ENCODE measurements at regions not wholly inside any gene's neighbourhood (a gene's known extent, or its start where the extent isn't known, plus 50 kb on each side); places are given as distances from the start of the nearest gene placed in this dataset.

DNA sequence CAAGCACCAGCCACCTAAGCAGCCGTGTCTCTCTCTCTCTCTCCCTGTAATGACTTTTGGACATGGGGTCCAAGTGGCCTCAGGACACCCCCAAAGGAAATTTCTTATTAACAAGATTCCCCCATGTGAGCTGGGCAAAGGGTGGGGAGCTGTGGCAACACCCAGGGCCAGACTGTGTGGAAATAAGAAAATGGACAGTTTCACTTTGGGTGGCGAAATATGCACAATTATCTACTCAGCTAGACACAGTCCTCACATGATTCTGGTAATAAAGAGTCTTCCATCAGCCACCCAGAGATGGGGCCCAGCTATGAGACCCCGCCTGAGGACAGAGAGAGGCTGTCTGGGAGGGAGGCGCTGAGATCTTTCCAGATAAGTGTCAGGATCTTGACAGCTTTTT, 96.8 kb upstream of the TPM1 start:
- ATAC-seq = no peak
- no peak for DNase-seq
- intact Hi-C loops (cut with DNase I) = loop anchor here in 1 of 2 donors (5.0 kb wide), 1 partner anchor 37 kb away; no protein-coding TSS in a partner anchor

DNA sequence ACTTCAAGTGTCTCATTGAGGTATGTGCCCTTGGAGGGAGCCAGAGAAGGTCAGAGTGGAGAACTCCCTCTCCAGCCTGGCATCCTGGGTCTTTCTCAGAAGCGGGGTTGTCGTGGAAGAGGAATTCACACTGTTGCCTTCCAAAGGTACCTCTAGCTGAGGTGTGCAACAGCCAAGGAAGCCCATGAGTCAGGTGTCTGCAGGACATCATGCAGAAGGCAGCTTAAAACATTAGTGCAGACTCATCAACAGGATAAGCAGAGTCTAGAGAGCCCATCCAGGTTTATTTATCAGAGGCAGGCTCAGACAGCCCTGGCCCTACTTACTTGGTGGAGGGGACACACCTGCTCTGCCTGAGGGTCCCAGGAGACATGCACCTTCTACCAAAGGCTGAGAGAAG, 95.6 kb upstream of the TPM1 start:
- ATAC-seq = no peak
- intact Hi-C loops (cut with DNase I) = loop anchor here in 1 of 2 donors (5.0 kb wide), 1 partner anchor 35 kb away; no protein-coding TSS in a partner anchor
- no peak for DNase-seq

DNA sequence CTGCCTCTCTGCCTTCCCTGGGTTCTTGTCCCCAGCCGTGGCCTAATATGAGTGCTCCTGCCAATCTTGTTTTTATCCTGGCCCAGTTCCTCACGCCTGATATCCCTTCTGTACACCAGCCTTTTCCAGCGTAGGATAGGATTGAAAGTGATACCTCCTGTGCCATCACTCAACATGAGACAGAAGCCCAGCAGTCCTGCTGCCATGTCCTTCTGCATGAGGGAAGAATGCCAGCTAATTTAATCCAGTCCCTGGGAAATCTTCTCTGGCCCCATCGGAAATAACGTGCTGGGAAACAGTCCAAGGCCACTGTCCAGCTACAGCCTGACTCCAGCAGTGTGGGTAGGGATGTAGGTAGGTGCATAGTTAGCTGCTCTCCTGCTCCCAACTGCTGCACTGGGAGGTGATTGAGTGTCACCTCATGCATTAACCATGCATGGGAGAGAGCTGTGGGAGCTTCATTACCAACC, 92.0 kb upstream of the TPM1 start:
- no peak for DNase-seq
- intact Hi-C loops (cut with DNase I) = no loop called here
- ATAC-seq = peak; percentile 44 to 47

DNA sequence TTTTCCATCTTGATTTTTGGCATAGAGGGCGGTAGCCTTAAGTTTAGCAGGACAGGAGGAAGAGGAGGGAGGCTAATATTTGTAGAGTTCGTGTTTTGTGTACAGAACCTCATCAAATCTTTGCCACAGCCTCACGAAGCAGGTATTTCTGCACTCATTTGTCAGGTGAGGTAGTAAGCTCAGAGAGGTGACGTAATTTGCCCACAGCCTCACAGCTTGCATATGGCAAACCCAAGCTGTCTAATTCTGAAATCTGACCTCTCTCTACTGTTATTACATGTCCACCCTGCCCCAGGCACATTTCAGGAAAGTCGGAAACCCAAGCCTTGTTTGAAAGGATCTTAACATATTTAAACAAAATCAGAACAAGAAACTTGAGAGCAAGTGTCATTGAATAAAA, 91.1 kb upstream of the TPM1 start:
- DNase-seq (no peak), ATAC-seq (no peak)
- intact Hi-C loops (cut with DNase I) = no loop called here

DNA sequence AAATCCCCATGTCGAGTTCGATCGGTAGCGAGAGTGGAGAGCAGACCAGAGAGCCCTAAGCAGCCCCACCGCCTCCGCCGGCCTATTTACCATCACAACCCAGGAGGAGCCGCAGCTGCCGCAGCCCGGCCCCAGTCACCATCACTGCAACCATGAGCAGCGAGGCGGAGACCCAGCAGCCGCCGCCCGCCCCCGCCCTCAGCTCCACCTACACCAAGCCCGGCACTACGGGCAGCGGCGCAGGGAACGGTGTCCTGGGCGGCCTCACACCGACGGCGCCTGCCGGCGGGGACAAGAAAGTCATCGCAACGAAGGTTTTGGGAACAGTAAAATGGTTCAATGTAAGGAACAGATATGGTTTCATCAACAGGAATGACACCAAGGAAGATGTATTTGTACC, 89.5 kb upstream of the TPM1 start:
- no peak for ATAC-seq
- intact Hi-C loops (cut with DNase I) = no loop called here
- no peak for DNase-seq

DNA sequence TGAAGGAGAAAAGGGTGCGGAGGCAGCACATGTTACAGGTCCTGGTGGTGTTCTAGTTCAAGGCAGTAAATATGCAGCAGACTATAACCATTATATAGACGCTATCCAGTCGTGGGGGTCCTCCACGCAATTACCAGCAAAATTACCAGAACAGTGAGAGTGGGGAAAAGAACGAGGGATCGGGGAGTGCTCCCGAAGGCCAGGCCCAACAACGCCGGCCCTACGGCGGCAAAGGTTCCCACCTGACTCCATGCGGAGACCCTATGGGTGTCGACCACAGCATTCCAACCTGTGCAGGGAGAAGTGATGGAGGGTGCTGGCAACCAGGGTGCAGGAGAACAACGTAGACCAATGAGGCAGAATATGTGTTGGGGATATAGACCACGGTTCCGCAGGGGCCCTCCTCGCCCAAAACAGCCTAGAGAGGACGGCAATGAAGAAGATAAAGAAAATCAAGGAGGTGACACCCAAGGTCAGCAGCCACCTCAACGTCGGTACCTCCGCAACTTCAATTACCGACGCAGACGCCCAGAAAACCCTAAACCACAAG, 89.0 kb upstream of the TPM1 start:
- ATAC-seq (no peak), DNase-seq (no peak)
- intact Hi-C loops (cut with DNase I) = no loop called here

DNA sequence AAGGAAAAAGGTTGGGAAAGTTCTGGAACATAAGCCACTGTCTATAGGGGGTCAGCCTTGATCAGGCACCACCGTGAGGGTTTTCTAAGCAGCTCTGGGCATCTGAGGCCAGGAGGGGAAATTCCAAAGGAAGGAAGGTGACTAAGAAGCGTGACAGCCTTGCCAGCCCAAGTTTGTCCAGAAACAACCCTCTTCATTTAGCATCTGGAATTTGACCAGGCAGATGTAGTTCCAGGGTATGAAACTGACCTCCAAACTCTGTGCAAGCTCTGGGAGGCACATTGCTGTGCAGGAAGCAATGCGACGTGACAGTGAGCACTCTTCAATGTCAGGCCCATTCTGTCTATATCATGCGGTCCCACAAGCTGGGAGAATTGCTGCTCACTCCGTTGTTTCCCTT, 85.4 kb upstream of the TPM1 start:
- DNase-seq (no peak), ATAC-seq (no peak)
- intact Hi-C loops (cut with DNase I) = no loop called here

DNA sequence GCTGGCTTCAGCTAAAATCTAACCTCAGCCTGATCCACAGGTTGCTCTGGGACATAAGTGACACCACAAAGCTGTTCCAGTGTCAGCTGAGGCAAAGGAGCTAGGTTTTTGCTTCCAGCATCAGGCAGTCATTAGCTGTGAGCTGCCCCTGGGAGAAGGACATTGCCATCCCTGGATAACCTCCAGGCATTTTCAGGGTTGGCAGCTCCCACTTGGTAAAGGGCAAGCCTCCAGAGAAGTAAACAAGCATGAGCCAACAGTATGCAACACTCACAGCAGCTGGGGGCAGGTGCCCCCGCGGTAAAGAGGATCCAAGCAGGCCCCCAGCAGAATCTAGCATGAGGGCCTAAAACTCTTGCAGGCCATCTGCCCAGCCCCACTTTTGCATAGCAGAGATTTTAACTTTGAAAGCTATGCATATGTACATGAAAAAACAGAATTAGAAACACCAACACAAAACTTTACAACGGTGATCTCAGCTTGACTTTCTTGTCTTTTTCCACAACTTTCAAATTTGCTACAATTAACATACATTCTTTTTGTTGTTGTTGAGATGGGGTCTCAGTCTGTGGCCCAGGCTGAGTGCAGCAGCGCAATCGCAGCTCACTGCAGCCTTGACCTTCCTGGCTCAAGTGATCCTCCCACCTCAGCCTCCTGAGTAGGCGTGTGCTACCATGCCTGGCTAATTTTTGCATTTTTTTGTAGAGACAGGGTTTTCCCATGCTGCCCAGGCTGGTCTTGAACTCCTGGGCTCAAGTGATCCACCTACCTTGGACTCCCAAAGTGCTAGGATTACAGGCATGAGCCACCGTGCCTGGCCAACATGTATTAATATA, 83.8 kb upstream of the TPM1 start:
- intact Hi-C loops (cut with DNase I) = no loop called here
- DNase-seq = peak; percentile 35
- peak; percentile 83 to 93 for ATAC-seq

DNA sequence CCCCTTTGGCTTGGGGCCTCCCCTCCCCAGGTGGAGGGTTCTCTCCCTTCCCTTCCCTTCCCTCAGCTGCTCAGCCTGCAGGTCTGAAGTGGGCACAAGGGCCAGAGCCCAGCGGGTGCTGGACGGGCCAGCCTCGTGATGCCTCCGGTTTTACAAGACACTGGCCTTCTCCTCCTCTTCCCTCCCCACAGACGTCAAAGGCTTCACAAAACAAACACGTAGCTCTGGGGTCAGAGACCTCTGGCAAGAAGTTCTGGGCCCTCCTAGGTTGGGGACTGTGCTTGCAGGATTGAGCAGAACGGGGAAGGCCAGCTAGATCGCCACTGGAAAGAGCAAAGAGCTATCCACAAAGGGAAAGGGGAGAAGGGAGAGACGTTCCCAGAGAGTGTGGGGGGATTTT, 81.4 kb upstream of the TPM1 start:
- intact Hi-C loops (cut with DNase I) = no loop called here
- ATAC-seq = no peak
- no peak for DNase-seq

DNA sequence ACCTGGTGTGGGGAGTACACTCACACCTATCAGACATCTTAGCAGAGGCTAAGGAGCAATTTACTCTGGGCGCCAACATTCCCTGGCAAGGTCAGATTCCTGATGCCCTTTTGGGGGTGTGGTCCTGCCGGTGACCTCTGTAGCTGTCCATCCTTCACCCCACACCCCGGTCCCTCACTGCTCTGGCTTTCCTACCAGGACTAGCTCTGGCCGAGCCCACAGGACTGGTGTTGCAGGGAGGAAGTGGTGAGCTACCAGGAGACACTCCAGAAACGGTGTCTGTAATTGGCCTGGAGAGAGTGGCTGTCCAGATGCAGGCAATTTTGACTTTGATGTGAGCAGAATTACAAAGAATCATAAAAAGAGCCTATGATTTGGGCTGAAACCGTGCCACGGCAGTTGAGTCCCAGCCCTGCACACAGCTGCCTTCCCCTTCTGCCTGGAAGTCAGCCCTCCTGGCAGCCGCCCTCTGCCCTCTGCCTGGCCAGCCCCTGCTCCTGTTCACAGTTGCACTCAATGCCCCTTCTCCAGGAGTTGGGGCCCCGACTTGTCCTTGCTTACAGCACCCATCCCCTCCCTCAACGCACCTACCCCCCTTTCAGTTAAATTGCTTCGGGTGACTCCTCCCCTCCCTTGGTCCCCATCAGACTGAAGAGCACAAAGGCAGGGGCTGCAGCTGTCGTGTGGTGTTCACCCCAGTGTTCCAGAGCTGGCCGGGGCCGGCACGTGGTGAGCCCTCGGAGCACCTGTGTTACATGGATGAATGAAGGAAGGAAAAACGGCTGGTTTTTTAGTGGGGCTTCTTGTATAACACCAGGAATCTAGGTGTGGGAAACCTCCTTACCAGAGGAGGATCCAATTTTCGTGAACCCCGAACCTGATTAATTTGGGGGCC, 80.2 kb upstream of the TPM1 start:
- ATAC-seq = peak in 1 of 2 donors; percentile 35
- no peak for DNase-seq
- intact Hi-C loops (cut with DNase I) = no loop called here

DNA sequence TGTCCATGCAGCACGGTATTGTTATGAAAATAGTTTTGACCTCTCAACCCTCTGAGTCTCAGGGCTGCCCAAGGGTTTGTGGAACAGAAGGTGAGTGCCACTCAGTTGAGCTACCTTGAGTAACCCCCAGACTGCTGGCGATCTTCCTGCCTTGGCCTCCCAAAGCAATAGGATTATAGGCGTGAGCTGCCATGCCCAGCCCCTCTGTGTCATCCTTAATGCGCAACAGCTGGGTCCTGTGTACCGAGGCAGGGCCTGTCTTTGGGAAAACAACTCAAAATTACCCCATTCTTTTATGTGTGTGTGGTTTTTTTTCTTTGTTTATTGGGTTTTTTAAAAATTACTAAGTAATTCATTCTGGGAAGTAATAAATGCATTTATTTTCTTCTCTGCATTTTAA, 78.3 kb upstream of the TPM1 start:
- DNase-seq = no peak
- no peak for ATAC-seq
- intact Hi-C loops (cut with DNase I) = no loop called here

DNA sequence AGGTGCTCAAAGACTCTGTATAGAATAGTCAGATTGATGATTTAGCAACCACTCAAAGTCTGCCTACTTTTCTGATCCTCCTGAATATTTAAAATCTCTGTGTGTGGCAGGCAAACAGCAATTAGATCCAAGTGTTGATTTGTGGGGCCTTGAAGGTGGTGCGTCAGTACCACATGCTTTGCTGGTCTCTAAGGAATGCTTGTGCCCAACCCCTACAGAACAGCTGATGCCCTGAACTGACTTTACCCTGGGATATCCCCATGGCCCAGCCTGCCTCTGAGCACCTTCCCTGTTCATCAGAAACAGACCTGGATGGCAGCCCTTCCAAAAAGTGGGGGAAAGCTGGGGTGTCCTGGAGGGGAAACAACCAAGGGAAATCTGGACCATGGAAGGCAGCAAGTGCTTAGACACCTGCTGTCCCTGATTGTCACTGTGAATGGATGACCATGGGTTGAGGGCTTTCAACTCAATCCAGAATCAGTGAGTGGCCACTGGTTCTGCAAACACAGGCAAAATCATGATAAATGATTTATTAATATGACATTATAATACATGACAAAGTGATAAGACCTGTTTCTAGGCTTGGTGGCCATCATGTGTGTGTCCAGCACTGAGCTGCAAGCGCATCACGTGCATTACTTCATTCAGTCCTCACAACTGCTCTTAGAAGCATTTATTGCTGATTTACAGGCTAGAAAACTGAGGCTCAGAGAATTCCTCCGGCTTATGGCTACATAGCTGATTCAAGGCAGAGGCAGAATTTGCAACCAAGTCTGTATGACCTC, 76.1 kb upstream of the TPM1 start:
- intact Hi-C loops (cut with DNase I) = no loop called here
- DNase-seq (no peak), ATAC-seq (no peak)

DNA sequence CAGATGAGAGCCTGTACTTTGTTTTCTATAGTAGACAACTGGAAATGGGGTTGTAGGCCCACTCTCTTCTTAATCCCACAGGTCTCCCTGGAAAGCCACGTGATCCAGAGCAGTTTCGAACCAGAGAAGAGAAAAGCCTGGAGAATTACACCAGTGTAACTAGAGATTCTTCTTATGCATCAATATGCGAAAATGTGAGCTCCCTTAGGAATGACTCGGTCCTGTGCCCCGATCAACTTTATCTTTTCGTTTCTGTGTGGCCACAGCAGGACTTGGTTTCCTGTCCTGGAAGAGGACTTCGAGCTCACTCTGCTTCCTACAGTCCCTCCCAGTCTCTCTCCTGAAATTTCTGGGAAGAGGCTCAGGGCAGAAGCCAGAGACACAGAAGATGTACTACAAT, 73.8 kb upstream of the TPM1 start:
- intact Hi-C loops (cut with DNase I) = no loop called here
- ATAC-seq (no peak), DNase-seq (no peak)

DNA sequence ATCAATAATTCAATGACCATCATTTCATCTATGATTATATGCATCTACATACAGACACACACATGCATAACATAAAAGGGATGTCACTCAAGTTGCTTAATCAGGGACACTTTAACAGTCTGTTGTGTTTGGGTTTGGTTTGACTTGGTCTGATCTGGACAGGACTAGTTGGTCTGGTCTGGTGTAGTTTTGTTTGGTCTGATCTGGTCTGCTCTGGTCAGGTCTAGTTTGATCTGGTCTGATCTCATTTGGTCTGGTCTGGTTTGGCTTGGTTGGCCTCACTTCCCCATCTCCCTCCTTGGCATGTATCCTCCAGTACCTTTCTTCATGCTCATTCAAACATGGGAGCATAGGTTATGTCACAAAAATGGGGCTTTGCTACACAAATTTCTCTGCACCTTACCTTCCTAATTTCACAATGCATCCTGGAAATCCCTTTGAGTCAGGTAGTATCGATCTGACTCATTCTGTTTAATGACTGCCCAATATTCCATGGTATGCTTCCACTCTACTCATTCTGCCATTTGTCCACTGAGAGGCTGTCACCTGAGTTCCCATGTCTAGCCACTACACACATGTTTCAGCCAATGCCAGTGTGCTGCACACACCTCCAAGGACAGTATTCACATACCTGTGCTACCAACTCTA, 73.0 kb upstream of the TPM1 start:
- intact Hi-C loops (cut with DNase I) = no loop called here
- ATAC-seq = no peak

DNA sequence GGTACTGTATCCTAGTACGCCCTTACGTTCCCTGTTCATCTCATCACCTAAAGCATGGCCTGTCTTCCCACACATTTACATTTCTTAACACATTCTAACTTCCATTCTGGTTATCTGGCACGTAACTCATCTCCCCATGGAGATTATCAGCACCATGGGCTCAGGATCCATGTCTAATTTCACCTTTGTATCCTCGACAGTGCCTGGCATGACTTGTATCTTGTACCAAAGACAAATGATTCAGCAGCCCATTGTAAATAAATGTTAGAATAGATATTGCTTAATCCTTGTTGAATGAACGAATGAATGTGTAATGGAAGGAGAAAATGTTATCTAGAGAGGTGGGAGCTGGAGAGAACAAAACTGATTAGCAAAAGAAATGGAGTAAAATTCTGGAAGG, 69.7 kb upstream of the TPM1 start:
- no peak for DNase-seq
- intact Hi-C loops (cut with DNase I) = no loop called here
- peak; percentile 38 to 89 for ATAC-seq

More for the DNA sequence above, 73.0 kb upstream of the TPM1 start:
- no peak for DNase-seq

DNA sequence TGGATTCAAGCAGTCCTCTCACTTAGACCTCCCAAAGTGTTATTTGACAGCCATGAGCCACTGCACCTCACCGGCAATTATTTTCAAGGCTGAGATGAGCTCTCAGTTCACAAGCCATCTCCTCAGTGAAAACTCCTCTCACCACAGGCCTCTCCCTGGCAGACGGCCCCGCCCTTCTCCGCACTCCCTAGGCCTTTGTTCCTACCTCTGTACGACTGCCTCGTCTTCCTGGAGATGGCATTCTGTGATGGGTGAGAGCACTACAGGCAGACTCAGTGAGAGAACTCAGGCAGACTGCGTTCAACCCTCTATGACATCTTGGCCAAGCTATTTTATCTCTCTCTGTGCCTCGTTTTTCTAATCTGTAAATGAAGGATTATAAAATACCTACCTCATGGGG, 67.0 kb upstream of the TPM1 start:
- ATAC-seq (no peak), DNase-seq (no peak)
- intact Hi-C loops (cut with DNase I) = no loop called here

DNA sequence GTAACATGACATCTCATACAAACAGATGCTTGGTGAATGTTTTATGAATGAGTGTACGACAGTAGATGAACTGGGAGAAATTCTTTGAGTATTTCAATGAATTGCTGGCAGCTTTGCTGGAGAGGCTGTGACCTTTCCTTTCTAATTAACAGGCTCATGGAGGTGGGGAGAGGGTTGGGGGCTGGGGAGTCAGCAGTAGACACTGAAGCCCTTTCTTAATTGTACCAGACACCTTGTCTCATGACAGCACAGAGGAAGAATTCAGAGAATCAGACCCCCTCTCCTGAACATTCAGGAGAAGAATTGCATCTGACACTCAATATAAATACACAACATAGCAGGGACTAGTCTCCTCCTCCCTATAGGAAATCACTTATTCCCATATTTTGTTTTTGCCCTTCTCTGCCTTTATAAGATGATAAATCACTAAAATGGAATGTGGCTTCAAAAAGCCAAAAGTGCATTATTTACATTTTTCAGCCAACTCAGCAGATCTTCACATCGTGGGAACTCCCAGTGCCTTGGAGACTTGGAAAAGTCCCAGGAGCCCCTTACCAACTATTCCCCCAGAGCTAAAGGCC, 66.2 kb upstream of the TPM1 start:
- DNase-seq = no peak
- ATAC-seq = no peak
- intact Hi-C loops (cut with DNase I) = no loop called here
